Suppressor macrophage (primary cell): ENCODE measurements at regions not wholly inside any gene's neighbourhood (a gene's known extent, or its start where the extent isn't known, plus 50 kb on each side); places are given as distances from the start of the nearest gene placed in this dataset.
"Not testable (repeated sequence)": the region's sequence is repeated elsewhere in the genome, so short reads cannot be mapped to it uniquely, and the experiment has no call there.

Source experiments
- DNase-seq, 4 experiments: peaks; one replicate each; pipeline ENCODE4 v3.0.0-alpha.2; 2020 to 2022

- DNase-seq, result no peak
Observed at GRCh38 chrX:53883196-53883595, 161.1 kb downstream of the PHF8 start.

GRCh38 chrX:53882331-53882730 is 161.9 kb downstream of the PHF8 start:
- DNase-seq, result no peak

DNA sequence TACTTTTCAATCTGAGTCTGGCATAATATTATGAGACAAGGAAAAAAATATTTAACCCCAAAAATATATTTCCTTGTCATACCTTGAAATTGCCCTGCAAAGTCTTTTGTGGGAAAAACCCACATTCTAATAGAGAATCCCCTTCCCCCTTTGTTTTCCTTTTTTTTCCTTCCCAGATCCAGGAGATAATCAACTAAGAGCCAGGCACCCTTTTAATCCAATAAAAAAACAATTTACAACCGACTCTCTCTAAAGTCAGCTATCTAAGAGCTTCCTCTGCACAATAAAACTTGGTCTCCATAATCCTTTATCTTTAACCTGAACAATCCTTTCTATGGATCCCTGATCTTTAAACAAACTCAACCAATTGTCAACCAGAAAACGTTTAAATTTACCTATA is 163.5 kb downstream of the PHF8 start:
- DNase-seq, result not testable (repeated sequence)

- DNase-seq, result no peak
Observed at GRCh38 chrX:53859890-53860289, 173.4 kb upstream of the HUWE1 start.

DNA sequence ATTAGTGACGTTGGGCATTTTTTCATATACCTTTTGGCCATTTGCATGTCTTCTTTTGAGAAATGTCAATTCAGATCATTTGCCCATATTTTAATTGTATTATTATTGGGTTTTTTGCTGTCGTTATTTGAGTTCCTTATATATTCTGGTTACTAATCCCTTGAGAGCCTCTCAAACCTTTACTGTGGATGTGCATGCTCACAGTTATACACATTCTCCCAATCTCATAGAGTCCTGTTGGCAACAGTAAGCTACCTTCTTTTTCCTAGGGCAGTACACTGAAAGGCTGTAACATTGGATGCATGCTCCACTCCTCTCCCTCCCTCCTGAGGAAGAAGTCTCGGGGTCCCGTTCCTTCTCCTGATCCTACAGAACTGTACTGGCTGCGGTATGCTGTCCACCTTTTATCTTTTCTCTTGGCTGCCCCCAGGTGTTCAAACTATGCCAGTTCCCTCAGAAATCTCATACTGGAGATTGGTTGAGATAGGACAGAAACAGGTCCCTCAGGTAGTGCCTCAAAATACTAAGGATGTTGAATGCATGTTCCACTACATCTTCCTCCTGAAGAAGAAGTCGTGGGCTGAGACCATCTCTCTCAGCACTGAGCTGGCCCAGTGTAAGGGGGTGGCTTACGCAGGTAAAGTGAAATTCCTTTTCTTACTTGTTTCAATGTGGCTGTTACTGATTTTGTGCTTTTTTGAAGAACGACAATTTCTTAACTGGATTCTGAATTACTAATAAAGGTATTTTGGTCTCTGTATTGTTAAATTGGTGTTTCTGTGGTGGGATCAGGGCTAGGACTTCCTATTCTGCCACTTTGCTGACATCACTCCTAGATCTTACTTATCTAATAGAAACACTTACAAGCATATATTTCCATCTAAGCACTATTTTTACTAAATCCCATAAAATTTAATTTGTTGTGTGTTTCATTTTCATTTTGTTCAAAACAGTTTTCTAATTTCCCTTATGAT is 145.4 kb upstream of the HUWE1 start:
- peak; percentile 18 to 54 (median 40) for DNase-seq

GRCh38 chrX:53824686-53825085 is 138.2 kb upstream of the HUWE1 start:
- no peak for DNase-seq

- not testable (repeated sequence) for DNase-seq
Observed at GRCh38 chrX:53818115-53818514, 131.6 kb upstream of the HUWE1 start.

GRCh38 chrX:53817548-53817947 is 131.0 kb upstream of the HUWE1 start:
- no peak for DNase-seq

DNA sequence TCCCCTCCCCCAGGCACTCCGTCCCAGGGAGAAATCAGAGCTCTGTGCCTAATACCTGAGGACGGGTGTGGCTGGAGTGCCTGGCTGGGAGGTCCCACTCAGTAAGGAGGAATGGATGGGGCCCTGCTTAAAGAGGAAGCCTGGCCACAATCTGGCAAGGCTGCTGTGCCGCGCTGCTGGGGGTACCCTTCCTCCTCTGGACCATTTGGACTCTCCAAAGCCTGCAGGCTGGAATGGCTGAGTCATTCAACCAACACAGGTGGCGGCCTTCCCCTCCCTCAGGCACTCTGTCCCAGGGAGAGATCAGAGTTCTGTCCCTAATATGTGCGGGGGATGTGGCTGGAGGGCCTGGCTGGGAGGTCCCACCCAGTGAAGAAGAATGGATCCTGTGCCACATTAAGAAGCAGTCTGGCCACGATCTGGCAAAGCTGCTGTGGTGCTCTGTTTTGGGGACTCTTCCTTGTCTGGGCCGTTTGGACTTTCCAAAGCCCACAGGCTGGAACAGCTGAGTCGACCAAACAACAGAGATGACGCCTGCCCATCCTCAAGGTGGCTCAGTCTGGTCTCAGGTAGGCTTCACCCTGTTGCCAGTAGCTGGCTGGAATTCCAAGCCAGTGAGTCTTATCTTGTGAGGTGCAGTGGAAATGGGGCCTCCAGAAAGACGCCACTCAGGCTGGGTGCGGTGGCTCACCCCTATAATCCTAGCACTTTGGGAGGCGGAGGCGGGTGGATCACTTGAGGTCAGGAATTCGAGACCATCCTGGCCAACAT is 127.3 kb upstream of the HUWE1 start:
- DNase-seq, result no peak

GRCh38 chrX:53798281-53798680 is 111.8 kb upstream of the HUWE1 start:
- DNase-seq, result no peak

GRCh38 chrX:53795576-53795975 is 109.1 kb upstream of the HUWE1 start:
- DNase-seq, result peak in 3 of 4 experiments; percentile 12 to 38 (median 22)

GRCh38 chrX:53794181-53794580 is 107.7 kb upstream of the HUWE1 start:
- no peak for DNase-seq

DNA sequence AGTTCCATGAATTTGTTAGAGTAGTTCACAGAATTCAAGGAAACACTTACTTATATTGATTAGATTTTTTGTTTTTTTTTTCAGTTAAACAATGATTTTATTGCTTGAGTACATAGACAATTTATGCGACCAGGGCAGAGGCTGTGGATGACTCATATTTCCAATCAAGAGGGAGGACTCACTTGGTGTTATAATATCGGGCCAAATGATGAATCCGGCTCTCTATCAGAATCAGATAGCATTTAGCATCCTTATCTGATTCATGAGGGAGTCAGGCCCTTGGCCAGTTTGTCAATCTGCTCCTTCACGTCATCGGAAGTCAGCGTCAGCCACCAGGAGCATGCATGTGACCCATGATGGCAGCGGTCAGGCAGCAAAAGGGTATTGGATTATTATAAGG is 82.3 kb upstream of the HUWE1 start:
- no peak for DNase-seq

DNA sequence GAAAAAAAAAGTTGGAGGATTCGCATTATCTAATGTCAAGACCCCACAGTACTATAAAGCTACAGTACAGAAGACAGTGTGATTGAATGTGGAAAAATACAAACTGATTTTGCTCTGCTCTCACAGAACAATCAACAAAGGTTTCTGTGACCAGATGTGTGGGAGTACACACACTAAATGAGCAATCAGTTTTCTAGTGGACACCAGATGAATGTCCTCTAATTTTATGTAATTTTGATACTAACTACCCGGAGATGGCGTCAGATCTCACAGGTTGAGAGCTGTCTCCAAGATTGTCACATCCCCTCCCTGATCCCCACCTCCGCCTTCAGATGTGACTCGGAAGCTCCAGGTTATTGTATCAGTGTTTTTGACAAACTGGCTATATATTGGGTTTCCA is 81.9 kb upstream of the HUWE1 start:
- no peak for DNase-seq

DNA sequence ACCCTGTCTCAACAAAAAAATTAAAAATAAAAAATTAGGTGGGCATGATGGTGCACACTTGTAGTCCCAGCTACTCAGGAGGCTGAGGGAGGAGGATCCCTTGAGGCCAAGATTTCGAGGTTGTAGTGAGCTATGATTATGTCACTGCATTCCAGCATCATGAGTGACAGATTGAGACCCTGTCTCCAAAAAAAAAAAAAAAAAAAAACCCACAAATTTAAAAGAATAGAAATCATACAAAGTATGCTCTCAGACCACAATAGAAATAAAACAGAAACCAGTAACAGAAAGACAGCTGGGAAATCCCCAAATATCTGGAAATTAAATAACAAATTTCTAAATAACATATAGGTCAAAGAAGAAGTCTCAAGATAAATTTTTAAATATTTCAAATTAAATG is 81.0 kb upstream of the HUWE1 start:
- DNase-seq, result no peak

GRCh38 chrX:53757181-53757580 is 70.7 kb upstream of the HUWE1 start:
- DNase-seq, result peak in 3 of 4 experiments; percentile 7 to 13 (median 8)

DNA sequence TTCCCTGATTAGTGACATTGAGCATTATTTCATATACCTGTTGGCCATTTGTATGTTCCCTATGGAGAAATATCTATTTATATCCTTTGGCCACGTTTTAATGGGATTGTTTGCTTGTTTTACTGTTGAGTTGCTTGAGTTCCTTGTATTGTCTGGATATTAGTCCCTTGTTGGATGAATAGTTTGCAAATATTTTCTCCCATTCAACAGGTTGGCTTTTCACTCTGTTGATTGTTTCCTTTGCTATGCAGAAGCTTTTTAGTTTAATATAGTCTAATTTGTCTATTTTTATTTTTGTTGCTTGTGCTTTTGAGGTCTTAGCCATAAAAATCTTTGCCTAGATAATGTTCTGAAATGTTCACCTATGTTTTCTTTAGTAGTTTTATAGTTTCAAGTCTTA is 60.2 kb upstream of the HUWE1 start:
- DNase-seq, result no peak

GRCh38 chrX:53743244-53743643 is 56.7 kb upstream of the HUWE1 start:
- DNase-seq, result no peak

DNA sequence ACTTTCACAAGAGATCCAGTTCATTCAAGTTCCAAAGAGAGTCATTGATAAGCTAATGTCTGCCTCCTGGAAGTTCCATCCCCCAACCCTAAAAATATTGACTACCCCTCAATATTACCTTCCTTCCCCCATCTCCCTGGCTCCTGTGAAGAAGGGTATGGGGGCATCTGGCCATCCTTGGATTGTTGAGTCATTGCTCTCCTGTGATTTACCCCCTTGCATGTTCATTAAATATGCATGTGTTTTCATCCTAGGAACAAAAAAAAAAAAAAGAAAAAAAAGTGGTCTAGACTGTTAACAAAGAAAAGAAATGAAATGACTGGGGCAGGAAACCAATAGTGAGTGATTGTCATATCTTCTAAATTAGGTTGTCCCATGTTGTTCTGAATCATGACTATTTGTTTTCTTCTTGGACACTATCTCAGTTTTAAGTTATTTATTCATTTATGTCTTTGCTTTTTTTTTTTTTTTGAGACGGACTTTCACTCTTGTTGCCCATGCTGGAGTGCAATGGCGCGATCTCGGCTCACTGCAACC is 51.9 kb upstream of the HUWE1 start:
- no peak for DNase-seq
